Spleen (tissue), 11 donors: ENCODE measurements at regions not wholly inside any gene's neighbourhood (a gene's known extent, or its start where the extent isn't known, plus 50 kb on each side); places are given as distances from the start of the nearest gene placed in this dataset.

Source experiments
- DNase-seq: peaks from one replicate; pipeline ENCODE4 v3.0.0-alpha.2; 2020
- H3K27ac ChIP-seq, 8 donors: fragments of 200-600 bp; sonication (generic) in 7 of 8; 1 replicate in 4 of 8; 2 replicates in 4 of 8; pipeline versions ENCODE4 v1.5.0 to v1.8.0; 2016 to 2021; ENCODE audit warnings: inconsistent platforms in 4 of 8, mild to moderate bottlenecking in 4 of 8, moderate library complexity in 1 of 8
- H3K27me3 ChIP-seq, 7 donors: fragments of 200-600 bp; sonication (generic) in 6 of 7; replicated peaks in 1 of 7; 1 replicate in 4 of 7; 2 replicates in 3 of 7; pipeline versions ENCODE4 v1.5.0 to v1.8.0; 2016 to 2021; ENCODE audit warnings: inconsistent platforms in 3 of 7, mild to moderate bottlenecking in 1 of 7
- H3K36me3 ChIP-seq, 6 donors: fragments of 200-600 bp; sonication (generic) in 5 of 6; 1 replicate in 4 of 6; 2 replicates in 2 of 6; pipeline versions ENCODE4 v1.5.0 to v1.8.0; 2016 to 2021; ENCODE audit warnings: inconsistent platforms in 2 of 6
- H3K4me1 ChIP-seq, 6 donors: fragments of 200-600 bp; sonication (generic) in 5 of 6; 1 replicate in 3 of 6; 2 replicates in 3 of 6; pipeline versions ENCODE4 v1.5.0 to v1.8.0; 2016 to 2021; ENCODE audit warnings: inconsistent platforms in 3 of 6
- H3K4me3 ChIP-seq, 8 donors: fragments of 200-600 bp; sonication (generic) in 7 of 8; 1 replicate in 4 of 8; 2 replicates in 4 of 8; pipeline versions ENCODE4 v1.5.0 to v1.8.0; 2016 to 2021; ENCODE audit warnings: inconsistent platforms in 4 of 8, mild to moderate bottlenecking in 4 of 8, moderate library complexity in 2 of 8
- H3K9me3 ChIP-seq, 8 donors: fragments of 200-600 bp; sonication (generic) in 7 of 8; 1 replicate in 4 of 8; 2 replicates in 4 of 8; pipeline versions ENCODE4 v1.5.0 to v1.8.0; 2016 to 2021; ENCODE audit warnings: inconsistent platforms in 4 of 8
- POLR2A ChIP-seq, 3 donors: fragments of 450-650 bp; IDR thresholded peaks; one replicate each; pipeline ENCODE4 v1.5.1; 2017; ENCODE audit warnings: antibody characterized with exemption in 3 of 3, mild to moderate bottlenecking in 1 of 3
- POLR2AphosphoS5 ChIP-seq, 3 donors: sonication (generic); formaldehyde crosslinking; IDR thresholded peaks; one replicate each; pipeline ENCODE4 v1.5.1; 2017; ENCODE audit warnings: antibody characterized with exemption in 3 of 3
- WGBS, 5 donors: extraction: QIAGEN DNeasy Blood & Tissue Kit in 3 of 5; methylation state at CpG; one replicate each; pipeline versions ENCODE4 v1.1.5 to v1.1.7; 2013 to 2018; 5-methylcytosine and 5-hydroxymethylcytosine counted together
- intact Hi-C: fragments of 100-400 bp; cut with DNase I; formaldehyde crosslinking; loops from one replicate; pipeline ENCODE4 v1.15.0; 2023; ENCODE audit warnings: low total_unique reads
- TF ChIP-seq, protein P1 (sequence below), 11 experiments: fragments of 200-600 bp in 7 of 11; fragments of 450-650 bp in 4 of 11; sonication (generic) in 4 of 11; IDR thresholded peaks in 8 of 11; conservative IDR thresholded peaks in 3 of 11; 1 replicate in 7 of 11; 2 replicates in 4 of 11; pipeline versions ENCODE4 v1.4.0 to v1.8.0; 2016 to 2021; ENCODE audit warnings: antibody characterized with exemption in 11 of 11, inconsistent platforms in 4 of 11, mild to moderate bottlenecking in 1 of 11
- donor health status: healthy with polysubstance abuse.
- donor health status: DM: no; HTN: no; CAD: no; lungs with moderate emphysema.
- donor health status: DM: no; HTN: no; CAD: no.
- donor health status: Bipolar disorder and iron deficiency.
- donor health status: healthy.
- donor health status: DM: no; HTN: no; CAD: no.
- donor health status: DM: yes; HTN: yes; CAD: no.

DNA sequence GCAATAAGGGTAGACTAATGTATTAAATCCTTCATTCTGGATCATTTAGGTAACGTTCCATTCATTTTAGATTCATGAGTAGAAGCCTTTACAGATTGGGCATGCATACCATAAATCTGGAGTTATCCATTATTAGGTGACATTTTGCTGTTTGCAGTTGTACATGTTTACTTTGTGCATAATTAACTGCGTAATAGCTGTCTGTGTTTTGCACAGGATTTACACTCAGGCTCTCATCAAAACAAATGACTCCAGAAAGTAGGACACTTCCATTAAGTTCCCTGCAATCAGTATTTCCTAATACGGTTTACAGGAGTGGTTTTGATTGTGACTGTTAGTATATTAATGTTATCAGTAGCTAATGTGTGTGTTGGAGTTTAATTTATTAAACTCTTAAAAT is 997.4 kb downstream of the HACE1 start:
- Histone ChIP-seq H3K36me3 (no peaks in the 10 kb centered on the region), H3K4me3 (no peak overlapping the region)

DNA sequence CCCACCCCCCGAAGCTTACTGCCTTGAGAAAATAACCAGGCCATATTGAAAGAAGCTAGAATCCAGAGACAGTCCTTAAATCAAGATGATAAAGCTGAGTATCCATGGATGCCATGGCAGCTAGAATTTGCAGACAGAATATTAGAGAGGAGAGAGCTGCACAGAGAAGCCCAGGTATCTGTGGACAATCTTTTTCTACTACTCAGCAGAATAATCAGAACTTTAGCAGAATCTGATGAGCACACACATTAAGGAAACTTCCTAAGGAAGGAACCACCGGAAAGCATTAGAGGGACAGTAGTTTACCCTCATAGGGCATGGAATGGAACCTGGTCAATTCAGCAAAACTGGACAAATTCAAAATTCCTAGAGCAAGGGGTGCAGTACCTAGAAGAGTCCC is 1001.7 kb downstream of the HACE1 start:
- Histone ChIP-seq H3K9me3 (no peaks in the 10 kb centered on the region), H3K36me3 (no peaks in the 10 kb centered on the region), H3K27ac (no peak overlapping the region), H3K4me3 (no peak overlapping the region), H3K4me1 (no peaks in the 10 kb centered on the region), H3K27me3 (no peaks in the 10 kb centered on the region)
- intact Hi-C loops: no loop called here
- DNase-seq: no peak
- 66 to 88% (median 88%) methylated on average over 2 of the region's 2 CpGs for WGBS, 5 donors
- TF ChIP-seq, protein P1, sequence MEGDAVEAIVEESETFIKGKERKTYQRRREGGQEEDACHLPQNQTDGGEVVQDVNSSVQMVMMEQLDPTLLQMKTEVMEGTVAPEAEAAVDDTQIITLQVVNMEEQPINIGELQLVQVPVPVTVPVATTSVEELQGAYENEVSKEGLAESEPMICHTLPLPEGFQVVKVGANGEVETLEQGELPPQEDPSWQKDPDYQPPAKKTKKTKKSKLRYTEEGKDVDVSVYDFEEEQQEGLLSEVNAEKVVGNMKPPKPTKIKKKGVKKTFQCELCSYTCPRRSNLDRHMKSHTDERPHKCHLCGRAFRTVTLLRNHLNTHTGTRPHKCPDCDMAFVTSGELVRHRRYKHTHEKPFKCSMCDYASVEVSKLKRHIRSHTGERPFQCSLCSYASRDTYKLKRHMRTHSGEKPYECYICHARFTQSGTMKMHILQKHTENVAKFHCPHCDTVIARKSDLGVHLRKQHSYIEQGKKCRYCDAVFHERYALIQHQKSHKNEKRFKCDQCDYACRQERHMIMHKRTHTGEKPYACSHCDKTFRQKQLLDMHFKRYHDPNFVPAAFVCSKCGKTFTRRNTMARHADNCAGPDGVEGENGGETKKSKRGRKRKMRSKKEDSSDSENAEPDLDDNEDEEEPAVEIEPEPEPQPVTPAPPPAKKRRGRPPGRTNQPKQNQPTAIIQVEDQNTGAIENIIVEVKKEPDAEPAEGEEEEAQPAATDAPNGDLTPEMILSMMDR (IDR thresholded peaks at IDR 0.05 in 8 of 11, conservative IDR thresholded peaks at IDR 0.05 in 3 of 11): no peak
- TF ChIP-seq POLR2AphosphoS5 (IDR thresholded peaks at IDR 0.05) (no peak), POLR2A (IDR thresholded peaks at IDR 0.05) (no peak)

More for the DNA sequence above, 997.4 kb downstream of the HACE1 start:
- WGBS, 5 donors: 69 to 77% (median 70%) methylated on average over 3 of the region's 3 CpGs
- TF ChIP-seq POLR2AphosphoS5 (IDR thresholded peaks at IDR 0.05): no peak
- Histone ChIP-seq H3K27me3 (no peaks in the 10 kb centered on the region), H3K27ac (no peak overlapping the region), H3K9me3 (no peaks in the 10 kb centered on the region), H3K4me1 (no peaks in the 10 kb centered on the region)
- no peak for DNase-seq
- intact Hi-C loops: no loop called here

DNA sequence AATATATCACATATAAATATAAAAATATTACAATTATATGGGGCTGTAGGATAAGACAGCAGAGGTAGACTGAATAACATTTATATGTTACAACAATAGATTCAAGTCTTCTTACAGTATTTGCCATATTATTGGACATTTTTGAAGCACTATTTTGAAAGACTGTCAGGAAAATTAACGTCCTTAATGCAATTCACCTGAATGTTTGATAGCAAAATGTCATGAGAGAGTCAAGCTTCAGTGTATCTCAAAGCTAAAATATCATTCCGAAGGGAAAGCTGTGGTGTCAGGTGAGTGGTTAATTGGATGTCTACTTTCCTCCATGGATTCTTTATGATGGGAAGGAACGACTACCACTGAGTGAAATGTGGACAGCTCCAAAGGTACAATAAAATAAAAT is 1004.0 kb downstream of the HACE1 start:
- Histone ChIP-seq H3K27ac (no peak overlapping the region), H3K4me3 (no peak overlapping the region), H3K9me3 (no peaks in the 10 kb centered on the region), H3K4me1 (no peaks in the 10 kb centered on the region), H3K36me3 (no peaks in the 10 kb centered on the region), H3K27me3 (no peaks in the 10 kb centered on the region)
- WGBS, 5 donors: 53 to 61% (median 54%) methylated on average over 3 of the region's 3 CpGs
- no peak for DNase-seq
- no peak for TF ChIP-seq POLR2A (IDR thresholded peaks at IDR 0.05)
- no peak for TF ChIP-seq POLR2AphosphoS5 (IDR thresholded peaks at IDR 0.05)
- TF ChIP-seq, protein P1 (IDR thresholded peaks at IDR 0.05 in 8 of 11, conservative IDR thresholded peaks at IDR 0.05 in 3 of 11): no peak
- intact Hi-C loops: no loop called here

DNA sequence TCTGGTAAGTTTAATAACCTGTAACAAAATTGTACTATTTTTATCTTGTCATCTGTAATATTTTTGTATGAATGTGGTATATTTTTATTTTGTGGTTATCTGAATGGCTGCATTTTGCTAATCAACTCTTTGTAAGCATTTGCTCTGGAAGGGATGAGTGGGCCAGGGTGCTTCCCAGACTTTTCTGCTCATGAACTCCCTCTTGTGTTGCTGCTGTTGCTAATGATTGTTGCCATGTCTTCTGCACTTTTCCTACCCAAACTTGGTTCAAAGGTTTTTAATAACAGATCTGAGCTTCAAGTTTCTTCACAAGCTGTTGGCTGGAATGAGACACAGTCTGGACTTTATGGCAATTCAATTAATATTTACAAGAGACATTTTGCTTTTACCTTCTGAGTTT is 1005.7 kb downstream of the HACE1 start:
- TF ChIP-seq POLR2A (IDR thresholded peaks at IDR 0.05) (no peak), POLR2AphosphoS5 (IDR thresholded peaks at IDR 0.05) (no peak)
- TF ChIP-seq, protein P1 (IDR thresholded peaks at IDR 0.05 in 8 of 11, conservative IDR thresholded peaks at IDR 0.05 in 3 of 11): no peak
- H3K4me1 ChIP-seq: no peaks in the 10 kb centered on the region
- DNase-seq: no peak
- no peaks in the 10 kb centered on the region for H3K9me3 ChIP-seq
- no peaks in the 10 kb centered on the region for H3K27me3 ChIP-seq
- H3K27ac ChIP-seq: no peak overlapping the region
- H3K36me3 ChIP-seq: no peaks in the 10 kb centered on the region
- no peak overlapping the region for H3K4me3 ChIP-seq
- intact Hi-C loops: no loop called here

DNA sequence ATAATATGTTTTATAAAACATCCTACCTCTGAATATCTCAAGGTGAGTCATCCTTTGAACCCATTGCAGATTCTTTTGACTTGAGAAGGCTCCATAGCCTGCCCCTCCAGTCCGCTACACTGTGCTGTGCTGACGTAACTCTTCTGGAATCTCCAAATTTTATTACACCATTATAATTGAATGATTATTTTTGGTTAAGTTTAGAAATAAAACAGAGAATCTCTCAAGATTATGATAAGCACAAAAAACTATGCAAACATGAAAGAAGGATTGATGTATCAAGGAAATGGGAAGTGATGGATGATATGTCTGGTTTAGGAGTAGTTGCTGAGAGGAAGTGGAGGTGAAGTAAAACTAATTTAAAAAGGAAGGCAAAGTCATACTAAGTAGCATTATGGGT is 1021.3 kb downstream of the HACE1 start:
- no peak for DNase-seq
- WGBS, 5 donors: 85 to 97% (median 90%) methylated on average over 2 of the region's 2 CpGs
- H3K9me3 ChIP-seq: no peaks in the 10 kb centered on the region
- no peaks in the 10 kb centered on the region for H3K36me3 ChIP-seq
- TF ChIP-seq POLR2AphosphoS5 (IDR thresholded peaks at IDR 0.05) (no peak), POLR2A (IDR thresholded peaks at IDR 0.05) (no peak)
- TF ChIP-seq, protein P1 (IDR thresholded peaks at IDR 0.05 in 8 of 11, conservative IDR thresholded peaks at IDR 0.05 in 3 of 11): no peak
- no peaks in the 10 kb centered on the region for H3K27me3 ChIP-seq
- intact Hi-C loops: no loop called here
- H3K4me3 ChIP-seq: no peak overlapping the region
- no peak overlapping the region for H3K27ac ChIP-seq
- H3K4me1 ChIP-seq: no peaks in the 10 kb centered on the region
